ENCODE measurements at regions not wholly inside any gene's neighbourhood (a gene's known extent, or its start where the extent isn't known, plus 50 kb on each side); places are given as distances from the start of the nearest gene placed in this dataset.

GRCh38 chr9:87379300-87379699 is 118.4 kb upstream of the DAPK1 start:
- TF ChIP-seq, protein P1, sequence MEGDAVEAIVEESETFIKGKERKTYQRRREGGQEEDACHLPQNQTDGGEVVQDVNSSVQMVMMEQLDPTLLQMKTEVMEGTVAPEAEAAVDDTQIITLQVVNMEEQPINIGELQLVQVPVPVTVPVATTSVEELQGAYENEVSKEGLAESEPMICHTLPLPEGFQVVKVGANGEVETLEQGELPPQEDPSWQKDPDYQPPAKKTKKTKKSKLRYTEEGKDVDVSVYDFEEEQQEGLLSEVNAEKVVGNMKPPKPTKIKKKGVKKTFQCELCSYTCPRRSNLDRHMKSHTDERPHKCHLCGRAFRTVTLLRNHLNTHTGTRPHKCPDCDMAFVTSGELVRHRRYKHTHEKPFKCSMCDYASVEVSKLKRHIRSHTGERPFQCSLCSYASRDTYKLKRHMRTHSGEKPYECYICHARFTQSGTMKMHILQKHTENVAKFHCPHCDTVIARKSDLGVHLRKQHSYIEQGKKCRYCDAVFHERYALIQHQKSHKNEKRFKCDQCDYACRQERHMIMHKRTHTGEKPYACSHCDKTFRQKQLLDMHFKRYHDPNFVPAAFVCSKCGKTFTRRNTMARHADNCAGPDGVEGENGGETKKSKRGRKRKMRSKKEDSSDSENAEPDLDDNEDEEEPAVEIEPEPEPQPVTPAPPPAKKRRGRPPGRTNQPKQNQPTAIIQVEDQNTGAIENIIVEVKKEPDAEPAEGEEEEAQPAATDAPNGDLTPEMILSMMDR (IDR thresholded peaks at IDR 0.05), result no peak
- no peak for TF ChIP-seq POLR2A (IDR thresholded peaks at IDR 0.05)
